ENCODE measurements at regions not wholly inside any gene's neighbourhood (a gene's known extent, or its start where the extent isn't known, plus 50 kb on each side); places are given as distances from the start of the nearest gene placed in this dataset.

- Histone ChIP-seq H3K4me2 (no peak overlapping the region), H3K9me2 (no peaks in the 10 kb centered on the region), H3K9ac (no peak overlapping the region), H3K27me3 (ENCODE audit: insufficient read depth) (no peaks in the 10 kb centered on the region; the same call in 1 of the 2 replicates), H4K20me1 (ENCODE audit: insufficient read depth) (no peaks in the 10 kb centered on the region), H3K9me3 (no peaks in the 10 kb centered on the region), H3F3A (replicated peaks; ENCODE audit: insufficient read depth) (no peaks in the 10 kb centered on the region), H3K36me3 (replicated peaks in 1 of 2; ENCODE audit: control insufficient read depth in 1 of 2, insufficient read depth in 2 of 2, low read length in 1 of 2) (no peaks in the 10 kb centered on the region), H2AFZ (ENCODE audit: low read depth) (no peak overlapping the region), H3K27ac (ENCODE audit: low read depth in 2 of 2, low read length in 1 of 2) (no peak overlapping the region), H3K4me1 (ENCODE audit: control insufficient read depth in 1 of 2, insufficient read depth in 2 of 2, low read depth in 1 of 2, low read length in 1 of 2) (no peaks in the 10 kb centered on the region), H3K79me2 (ENCODE audit: insufficient read depth) (no peaks in the 10 kb centered on the region), H3K4me3 (ENCODE audit: low read depth in 2 of 2, low read length in 1 of 2) (no peak overlapping the region)
- DNase-seq, result no peak
- TF ChIP-seq NFIC (IDR thresholded peaks at IDR 0.05; ENCODE audit: borderline replicate concordance) (no peak), RAD21 (IDR thresholded peaks at IDR 0.05; ENCODE audit: low read length) (no peak), TCF12 (IDR thresholded peaks at IDR 0.05) (no peak), MAX (IDR thresholded peaks at IDR 0.05; ENCODE audit: low read depth) (no peak), YY1 (IDR thresholded peaks at IDR 0.05; ENCODE audit: low read depth) (no peak), GATA2 (CRISPR knock-in tag; IDR thresholded peaks at IDR 0.05) (no peak), FOSL2 (IDR thresholded peaks at IDR 0.05; ENCODE audit: borderline replicate concordance, low read depth) (no peak)
- TF ChIP-seq, protein P1, sequence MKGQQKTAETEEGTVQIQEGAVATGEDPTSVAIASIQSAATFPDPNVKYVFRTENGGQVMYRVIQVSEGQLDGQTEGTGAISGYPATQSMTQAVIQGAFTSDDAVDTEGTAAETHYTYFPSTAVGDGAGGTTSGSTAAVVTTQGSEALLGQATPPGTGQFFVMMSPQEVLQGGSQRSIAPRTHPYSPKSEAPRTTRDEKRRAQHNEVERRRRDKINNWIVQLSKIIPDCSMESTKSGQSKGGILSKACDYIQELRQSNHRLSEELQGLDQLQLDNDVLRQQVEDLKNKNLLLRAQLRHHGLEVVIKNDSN (IDR thresholded peaks at IDR 0.05; ENCODE audit: borderline replicate concordance, low read depth), result no peak
- 39% methylated on average over 5 of the region's 5 CpGs for WGBS (ENCODE audit: low lambda C conversion rate)
- CTCF ChIA-PET, result no interaction called here
- POLR2A ChIA-PET, result no interaction called here
Observed at GRCh38 chr6:148620579-148621298, 126.1 kb upstream of the UST start.

GRCh38 chr6:148625609-148626008, 121.2 kb upstream of the UST start:
- H3K4me1 ChIP-seq (ENCODE audit: control insufficient read depth in 1 of 2, insufficient read depth in 2 of 2, low read depth in 1 of 2, low read length in 1 of 2), result no peaks in the 10 kb centered on the region
- no peak overlapping the region for H3K4me3 ChIP-seq (ENCODE audit: low read depth in 2 of 2, low read length in 1 of 2)
- no peaks in the 10 kb centered on the region for H3K79me2 ChIP-seq (ENCODE audit: insufficient read depth)
- no peak overlapping the region for H3K27ac ChIP-seq (ENCODE audit: low read depth in 2 of 2, low read length in 1 of 2)
- H3K36me3 ChIP-seq (replicated peaks in 1 of 2; ENCODE audit: control insufficient read depth in 1 of 2, insufficient read depth in 2 of 2, low read length in 1 of 2), result no peaks in the 10 kb centered on the region
- no peaks in the 10 kb centered on the region for H4K20me1 ChIP-seq (ENCODE audit: insufficient read depth)
- no peak overlapping the region for H3K9ac ChIP-seq
- H3K4me2 ChIP-seq, result no peak overlapping the region
- no peaks in the 10 kb centered on the region for H3K9me2 ChIP-seq
- H3K27me3 ChIP-seq (ENCODE audit: insufficient read depth), result peaks cover 5% of the 10 kb centered on the region; the same call in 1 of the 2 replicates
- POLR2A ChIA-PET, result no interaction called here
- H3F3A ChIP-seq (replicated peaks; ENCODE audit: insufficient read depth), result no peaks in the 10 kb centered on the region
- CTCF ChIA-PET, result no interaction called here
- no peak for DNase-seq
- 0% methylated on average over 2 of the region's 2 CpGs for WGBS (ENCODE audit: low lambda C conversion rate)
- no peaks in the 10 kb centered on the region for H3K9me3 ChIP-seq
- H2AFZ ChIP-seq (ENCODE audit: low read depth), result no peak overlapping the region
- TF ChIP-seq RAD21 (IDR thresholded peaks at IDR 0.05; ENCODE audit: low read length), result no peak
- TF ChIP-seq RFX5 (IDR thresholded peaks at IDR 0.05; ENCODE audit: low read length), result no peak
- no peak for TF ChIP-seq SMC3 (IDR thresholded peaks at IDR 0.05; ENCODE audit: low read depth, low read length)
- TF ChIP-seq NRF1 (IDR thresholded peaks at IDR 0.05; ENCODE audit: low read depth, low read length), result no peak
- no peak for TF ChIP-seq GABPA (IDR thresholded peaks at IDR 0.05; ENCODE audit: low read depth)
- no peak for TF ChIP-seq FOXJ3 (CRISPR knock-in tag; IDR thresholded peaks at IDR 0.05)
- TF ChIP-seq, protein P1 (IDR thresholded peaks at IDR 0.05; ENCODE audit: borderline replicate concordance, low read depth), result no peak
- no peak for TF ChIP-seq JUND (IDR thresholded peaks at IDR 0.05)
- TF ChIP-seq EP300 (IDR thresholded peaks at IDR 0.05; ENCODE audit: borderline replicate concordance in 1 of 2, low read depth in 1 of 2, low read length in 1 of 2), result no peak
- no peak for TF ChIP-seq MAX (IDR thresholded peaks at IDR 0.05; ENCODE audit: low read depth)
- no peak for TF ChIP-seq REST (IDR thresholded peaks at IDR 0.05; ENCODE audit: low read depth, low read length)
- TF ChIP-seq MXI1 (IDR thresholded peaks at IDR 0.05; ENCODE audit: low read depth, low read length), result no peak
- no peak for TF ChIP-seq FOXM1 (IDR thresholded peaks at IDR 0.05; ENCODE audit: low read depth)
- TF ChIP-seq, protein P2, sequence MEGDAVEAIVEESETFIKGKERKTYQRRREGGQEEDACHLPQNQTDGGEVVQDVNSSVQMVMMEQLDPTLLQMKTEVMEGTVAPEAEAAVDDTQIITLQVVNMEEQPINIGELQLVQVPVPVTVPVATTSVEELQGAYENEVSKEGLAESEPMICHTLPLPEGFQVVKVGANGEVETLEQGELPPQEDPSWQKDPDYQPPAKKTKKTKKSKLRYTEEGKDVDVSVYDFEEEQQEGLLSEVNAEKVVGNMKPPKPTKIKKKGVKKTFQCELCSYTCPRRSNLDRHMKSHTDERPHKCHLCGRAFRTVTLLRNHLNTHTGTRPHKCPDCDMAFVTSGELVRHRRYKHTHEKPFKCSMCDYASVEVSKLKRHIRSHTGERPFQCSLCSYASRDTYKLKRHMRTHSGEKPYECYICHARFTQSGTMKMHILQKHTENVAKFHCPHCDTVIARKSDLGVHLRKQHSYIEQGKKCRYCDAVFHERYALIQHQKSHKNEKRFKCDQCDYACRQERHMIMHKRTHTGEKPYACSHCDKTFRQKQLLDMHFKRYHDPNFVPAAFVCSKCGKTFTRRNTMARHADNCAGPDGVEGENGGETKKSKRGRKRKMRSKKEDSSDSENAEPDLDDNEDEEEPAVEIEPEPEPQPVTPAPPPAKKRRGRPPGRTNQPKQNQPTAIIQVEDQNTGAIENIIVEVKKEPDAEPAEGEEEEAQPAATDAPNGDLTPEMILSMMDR (IDR thresholded peaks at IDR 0.05), result no peak
- no peak for TF ChIP-seq POLR2AphosphoS5 (IDR thresholded peaks at IDR 0.05; ENCODE audit: low read depth, low read length)
- TF ChIP-seq CHD2 (IDR thresholded peaks at IDR 0.05; ENCODE audit: low read length, partially characterized antibody), result no peak
- no peak for TF ChIP-seq YY1 (IDR thresholded peaks at IDR 0.05; ENCODE audit: low read depth)
- TF ChIP-seq GATA2 (CRISPR knock-in tag; IDR thresholded peaks at IDR 0.05), result no peak
